Fibroblast of lung (primary cell): ENCODE measurements at regions not wholly inside any gene's neighbourhood (a gene's known extent, or its start where the extent isn't known, plus 50 kb on each side); places are given as distances from the start of the nearest gene placed in this dataset.

Experiments
- EZH2 ChIP-seq: IDR thresholded peaks from 2 replicates; pipeline ENCODE4 v1.5.1; 2012; ENCODE audit warnings: low read length, control low read depth, mild to moderate bottlenecking; ENCODE audit errors: missing control alignments
- TF ChIP-seq, protein P1 (sequence below), 2 donors: IDR thresholded peaks in 1 of 2; conservative IDR thresholded peaks in 1 of 2; 1 replicate in 1 of 2; 2 replicates in 1 of 2; pipeline ENCODE4 v1.5.1; 2011 to 2012; ENCODE audit warnings: low read length in 2 of 2, control low read depth in 1 of 2, inconsistent platforms in 1 of 2, low read depth in 1 of 2, mild to moderate bottlenecking in 1 of 2

DNA sequence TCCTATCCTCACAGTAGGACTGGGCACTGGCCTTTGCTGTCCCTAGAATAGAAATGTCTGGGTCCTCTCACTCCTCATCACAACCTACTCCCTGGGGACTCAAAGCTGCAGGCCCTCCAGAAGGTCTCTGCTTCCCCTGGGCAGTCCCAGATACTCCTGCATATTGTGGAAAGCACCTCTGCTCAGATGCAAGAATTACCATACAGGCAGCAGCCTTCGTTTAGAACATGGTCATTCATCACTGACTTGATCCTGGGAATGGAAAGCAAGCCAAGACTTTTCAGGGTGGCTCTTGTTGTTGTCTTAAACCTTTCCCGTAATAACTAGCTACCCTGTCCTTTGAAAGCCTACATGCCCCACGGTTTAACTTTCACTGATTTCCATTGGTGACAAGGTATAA lies 53.1 kb upstream of the NPAS2 start:
- TF ChIP-seq, protein P1, sequence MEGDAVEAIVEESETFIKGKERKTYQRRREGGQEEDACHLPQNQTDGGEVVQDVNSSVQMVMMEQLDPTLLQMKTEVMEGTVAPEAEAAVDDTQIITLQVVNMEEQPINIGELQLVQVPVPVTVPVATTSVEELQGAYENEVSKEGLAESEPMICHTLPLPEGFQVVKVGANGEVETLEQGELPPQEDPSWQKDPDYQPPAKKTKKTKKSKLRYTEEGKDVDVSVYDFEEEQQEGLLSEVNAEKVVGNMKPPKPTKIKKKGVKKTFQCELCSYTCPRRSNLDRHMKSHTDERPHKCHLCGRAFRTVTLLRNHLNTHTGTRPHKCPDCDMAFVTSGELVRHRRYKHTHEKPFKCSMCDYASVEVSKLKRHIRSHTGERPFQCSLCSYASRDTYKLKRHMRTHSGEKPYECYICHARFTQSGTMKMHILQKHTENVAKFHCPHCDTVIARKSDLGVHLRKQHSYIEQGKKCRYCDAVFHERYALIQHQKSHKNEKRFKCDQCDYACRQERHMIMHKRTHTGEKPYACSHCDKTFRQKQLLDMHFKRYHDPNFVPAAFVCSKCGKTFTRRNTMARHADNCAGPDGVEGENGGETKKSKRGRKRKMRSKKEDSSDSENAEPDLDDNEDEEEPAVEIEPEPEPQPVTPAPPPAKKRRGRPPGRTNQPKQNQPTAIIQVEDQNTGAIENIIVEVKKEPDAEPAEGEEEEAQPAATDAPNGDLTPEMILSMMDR (conservative IDR thresholded peaks at IDR 0.05 in 1 of 2, IDR thresholded peaks at IDR 0.05 in 1 of 2; ENCODE audit: low read depth in 1 of 2, low read length in 2 of 2) = no peak
- TF ChIP-seq EZH2 = no peak
